Muscle layer of colon (tissue), 2 donors: ENCODE measurements at regions not wholly inside any gene's neighbourhood (a gene's known extent, or its start where the extent isn't known, plus 50 kb on each side); places are given as distances from the start of the nearest gene placed in this dataset.

ENCODE experiments used
- H3K27ac ChIP-seq: one replicate; pipeline ENCODE4 v1.7.0; 2013; ENCODE audit warnings: low read depth, mild to moderate bottlenecking, low read length, moderate library complexity
- H3K27me3 ChIP-seq, 2 donors: one replicate each; pipeline ENCODE4 v1.7.0; 2013; ENCODE audit warnings: low read length in 2 of 2, mild to moderate bottlenecking in 2 of 2; ENCODE audit not compliant: insufficient read depth in 2 of 2, control insufficient read depth in 1 of 2
- H3K36me3 ChIP-seq: one replicate; pipeline ENCODE4 v1.7.0; 2013; ENCODE audit warnings: mild to moderate bottlenecking, low read length; ENCODE audit not compliant: insufficient read depth
- H3K4me1 ChIP-seq: one replicate; pipeline ENCODE4 v1.7.0; 2013; ENCODE audit warnings: mild to moderate bottlenecking, low read length; ENCODE audit not compliant: insufficient read depth
- H3K4me3 ChIP-seq, 2 donors: one replicate each; pipeline ENCODE4 v1.7.0; 2013; ENCODE audit warnings: low read length in 2 of 2, low read depth in 1 of 2, mild to moderate bottlenecking in 1 of 2, moderate library complexity in 1 of 2
- H3K9ac ChIP-seq: one replicate; pipeline ENCODE4 v1.7.0; 2013; ENCODE audit warnings: low read length
- H3K9me3 ChIP-seq: one replicate; pipeline ENCODE4 v1.7.0; 2013; ENCODE audit warnings: mild to moderate bottlenecking, low read length
- donor health status: abdominal sarcoma.
- donor health status: Adenocarcinoma of cecum.

GRCh38 chr20:60990061-60990460, 262.0 kb upstream of the CDH4 start:
- no peaks in the 10 kb centered on the region for H3K4me1 ChIP-seq
- H3K9me3 ChIP-seq: no peaks in the 10 kb centered on the region
- H3K27me3 ChIP-seq: no peaks in the 10 kb centered on the region
- no peak overlapping the region for H3K9ac ChIP-seq
- no peak overlapping the region for H3K27ac ChIP-seq
- no peaks in the 10 kb centered on the region for H3K36me3 ChIP-seq
- H3K4me3 ChIP-seq: no peak overlapping the region

- Histone ChIP-seq H3K36me3 (no peaks in the 10 kb centered on the region), H3K4me1 (no peaks in the 10 kb centered on the region), H3K4me3 (no peak overlapping the region), H3K9me3 (no peaks in the 10 kb centered on the region), H3K27me3 (no peaks in the 10 kb centered on the region), H3K27ac (no peak overlapping the region), H3K9ac (no peak overlapping the region)
Observed at GRCh38 chr20:60990643-60991042, 261.4 kb upstream of the CDH4 start.

GRCh38 chr20:60993433-60994044, 258.5 kb upstream of the CDH4 start:
- no peaks in the 10 kb centered on the region for H3K4me1 ChIP-seq
- no peaks in the 10 kb centered on the region for H3K36me3 ChIP-seq
- no peaks in the 10 kb centered on the region for H3K27me3 ChIP-seq
- no peak overlapping the region for H3K9ac ChIP-seq
- H3K4me3 ChIP-seq: no peak overlapping the region
- no peak overlapping the region for H3K27ac ChIP-seq
- no peaks in the 10 kb centered on the region for H3K9me3 ChIP-seq

- Histone ChIP-seq H3K4me1 (no peaks in the 10 kb centered on the region), H3K36me3 (no peaks in the 10 kb centered on the region), H3K9ac (no peak overlapping the region), H3K9me3 (no peaks in the 10 kb centered on the region), H3K4me3 (no peak overlapping the region), H3K27me3 (no peaks in the 10 kb centered on the region), H3K27ac (no peak overlapping the region)
Observed at GRCh38 chr20:60999250-60999649, 252.8 kb upstream of the CDH4 start.

- Histone ChIP-seq H3K27ac (no peak overlapping the region), H3K27me3 (no peaks in the 10 kb centered on the region), H3K36me3 (no peaks in the 10 kb centered on the region), H3K9ac (no peak overlapping the region), H3K9me3 (no peaks in the 10 kb centered on the region), H3K4me3 (no peak overlapping the region), H3K4me1 (no peaks in the 10 kb centered on the region)
Observed at GRCh38 chr20:61002090-61002489, 250.0 kb upstream of the CDH4 start.

- Histone ChIP-seq H3K9me3 (no peaks in the 10 kb centered on the region), H3K4me3 (no peak overlapping the region), H3K9ac (no peak overlapping the region)
Observed at GRCh38 chr20:61014491-61014890, 237.6 kb upstream of the CDH4 start.

GRCh38 chr20:61015602-61016001, 236.5 kb upstream of the CDH4 start:
- H3K4me1 ChIP-seq: no peaks in the 10 kb centered on the region
- H3K9ac ChIP-seq: no peak overlapping the region
- no peak overlapping the region for H3K4me3 ChIP-seq
- H3K27ac ChIP-seq: no peak overlapping the region
- no peaks in the 10 kb centered on the region for H3K27me3 ChIP-seq
- H3K36me3 ChIP-seq: no peaks in the 10 kb centered on the region
- H3K9me3 ChIP-seq: no peaks in the 10 kb centered on the region

More at GRCh38 chr20:61014491-61014890, 237.6 kb upstream of the CDH4 start:
- no peak overlapping the region for H3K27ac ChIP-seq
- no peaks in the 10 kb centered on the region for H3K36me3 ChIP-seq
- no peaks in the 10 kb centered on the region for H3K4me1 ChIP-seq
- H3K27me3 ChIP-seq: no peaks in the 10 kb centered on the region

GRCh38 chr20:61019322-61019721, 232.7 kb upstream of the CDH4 start:
- Histone ChIP-seq H3K4me1 (no peaks in the 10 kb centered on the region), H3K27me3 (no peaks in the 10 kb centered on the region), H3K4me3 (no peak overlapping the region), H3K9ac (no peak overlapping the region), H3K9me3 (no peaks in the 10 kb centered on the region), H3K36me3 (no peaks in the 10 kb centered on the region), H3K27ac (no peak overlapping the region)

- Histone ChIP-seq H3K4me1 (no peaks in the 10 kb centered on the region), H3K27ac (no peak overlapping the region), H3K9me3 (no peaks in the 10 kb centered on the region), H3K4me3 (no peak overlapping the region), H3K9ac (no peak overlapping the region), H3K36me3 (no peaks in the 10 kb centered on the region), H3K27me3 (no peaks in the 10 kb centered on the region)
Observed at GRCh38 chr20:61023612-61024011, 228.4 kb upstream of the CDH4 start.

GRCh38 chr20:61024390-61024789, 227.7 kb upstream of the CDH4 start:
- no peaks in the 10 kb centered on the region for H3K27me3 ChIP-seq
- no peaks in the 10 kb centered on the region for H3K9me3 ChIP-seq
- no peak overlapping the region for H3K9ac ChIP-seq
- no peaks in the 10 kb centered on the region for H3K4me1 ChIP-seq
- no peak overlapping the region for H3K27ac ChIP-seq
- no peaks in the 10 kb centered on the region for H3K36me3 ChIP-seq
- no peak overlapping the region for H3K4me3 ChIP-seq

GRCh38 chr20:61025536-61025935, 226.5 kb upstream of the CDH4 start:
- Histone ChIP-seq H3K36me3 (no peaks in the 10 kb centered on the region), H3K4me1 (no peaks in the 10 kb centered on the region), H3K4me3 (no peak overlapping the region), H3K9me3 (no peaks in the 10 kb centered on the region), H3K9ac (no peak overlapping the region), H3K27ac (no peak overlapping the region), H3K27me3 (no peaks in the 10 kb centered on the region)

- Histone ChIP-seq H3K27me3 (no peaks in the 10 kb centered on the region), H3K4me3 (no peak overlapping the region), H3K4me1 (no peaks in the 10 kb centered on the region), H3K9ac (no peak overlapping the region), H3K27ac (no peak overlapping the region), H3K36me3 (no peaks in the 10 kb centered on the region), H3K9me3 (no peaks in the 10 kb centered on the region)
Observed at GRCh38 chr20:61026173-61026572, 225.9 kb upstream of the CDH4 start.
